Mesothelial cell of epicardium (in vitro differentiated cells): ENCODE measurements at regions not wholly inside any gene's neighbourhood (a gene's known extent, or its start where the extent isn't known, plus 50 kb on each side); places are given as distances from the start of the nearest gene placed in this dataset.

Source experiments
- DNase-seq, 2 experiments: peaks; one replicate each; pipeline ENCODE4 v3.0.0; 2021; ENCODE audit warnings: low spot score in 2 of 2; ENCODE audit not compliant: unreplicated experiment in 2 of 2
- H3K27ac Mint-ChIP-seq: 2 replicates; pipeline ENCODE4 v1.8.0; 2021; ENCODE audit warnings: mixed read lengths
- H3K27me3 Mint-ChIP-seq: 2 replicates; pipeline ENCODE4 v1.8.0; 2021; ENCODE audit warnings: low read depth, mixed read lengths
- H3K36me3 Mint-ChIP-seq: 2 replicates; pipeline ENCODE4 v1.8.0; 2021; ENCODE audit warnings: mixed read lengths
- H3K4me1 Mint-ChIP-seq: 2 replicates; pipeline ENCODE4 v1.8.0; 2021; ENCODE audit warnings: mixed read lengths
- H3K4me3 Mint-ChIP-seq: 2 replicates; pipeline ENCODE4 v1.8.0; 2021; ENCODE audit warnings: mild to moderate bottlenecking, moderate library complexity, mixed read lengths
- H3K9me3 Mint-ChIP-seq: 2 replicates; pipeline ENCODE4 v1.8.0; 2021; ENCODE audit warnings: mixed read lengths
- TF ChIP-seq, protein P1 (sequence below): fragments of 200-600 bp; sonication (generic); IDR thresholded peaks from one replicate; pipeline ENCODE4 v1.5.0; 2021; ENCODE audit warnings: antibody characterized with exemption; ENCODE audit not compliant: unreplicated experiment

GRCh38 chr18:38963943-38964660, 1398.5 kb upstream of the CELF4 start:
- no peak overlapping the region for H3K4me3 Mint-ChIP-seq
- no peak for DNase-seq
- H3K27me3 Mint-ChIP-seq, result no peaks in the 10 kb centered on the region
- no peaks in the 10 kb centered on the region for H3K4me1 Mint-ChIP-seq
- H3K36me3 Mint-ChIP-seq, result no peaks in the 10 kb centered on the region
- H3K9me3 Mint-ChIP-seq, result no peaks in the 10 kb centered on the region
- TF ChIP-seq, protein P1, sequence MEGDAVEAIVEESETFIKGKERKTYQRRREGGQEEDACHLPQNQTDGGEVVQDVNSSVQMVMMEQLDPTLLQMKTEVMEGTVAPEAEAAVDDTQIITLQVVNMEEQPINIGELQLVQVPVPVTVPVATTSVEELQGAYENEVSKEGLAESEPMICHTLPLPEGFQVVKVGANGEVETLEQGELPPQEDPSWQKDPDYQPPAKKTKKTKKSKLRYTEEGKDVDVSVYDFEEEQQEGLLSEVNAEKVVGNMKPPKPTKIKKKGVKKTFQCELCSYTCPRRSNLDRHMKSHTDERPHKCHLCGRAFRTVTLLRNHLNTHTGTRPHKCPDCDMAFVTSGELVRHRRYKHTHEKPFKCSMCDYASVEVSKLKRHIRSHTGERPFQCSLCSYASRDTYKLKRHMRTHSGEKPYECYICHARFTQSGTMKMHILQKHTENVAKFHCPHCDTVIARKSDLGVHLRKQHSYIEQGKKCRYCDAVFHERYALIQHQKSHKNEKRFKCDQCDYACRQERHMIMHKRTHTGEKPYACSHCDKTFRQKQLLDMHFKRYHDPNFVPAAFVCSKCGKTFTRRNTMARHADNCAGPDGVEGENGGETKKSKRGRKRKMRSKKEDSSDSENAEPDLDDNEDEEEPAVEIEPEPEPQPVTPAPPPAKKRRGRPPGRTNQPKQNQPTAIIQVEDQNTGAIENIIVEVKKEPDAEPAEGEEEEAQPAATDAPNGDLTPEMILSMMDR, result no peak
- H3K27ac Mint-ChIP-seq, result no peak overlapping the region

DNA sequence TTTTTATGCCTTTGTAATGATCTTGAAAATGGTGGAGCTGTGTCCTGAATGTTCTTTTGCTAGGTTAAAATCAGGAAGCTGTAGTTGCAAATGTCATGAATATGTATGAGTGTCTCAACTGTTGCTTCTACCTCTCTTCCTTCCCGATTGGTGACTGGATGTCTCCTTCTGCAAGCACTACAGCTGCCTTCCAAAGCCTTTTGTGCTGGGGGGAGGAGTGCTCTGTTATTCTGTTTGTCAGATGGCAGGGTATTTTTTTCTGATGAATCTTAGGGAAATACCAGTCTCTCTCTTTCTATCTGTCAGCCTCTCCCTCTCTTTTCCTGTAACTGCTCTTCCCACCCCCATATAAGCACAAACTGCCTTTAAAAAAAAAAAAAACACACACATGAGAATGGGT, 1396.3 kb upstream of the CELF4 start:
- H3K4me1 Mint-ChIP-seq, result no peaks in the 10 kb centered on the region

DNA sequence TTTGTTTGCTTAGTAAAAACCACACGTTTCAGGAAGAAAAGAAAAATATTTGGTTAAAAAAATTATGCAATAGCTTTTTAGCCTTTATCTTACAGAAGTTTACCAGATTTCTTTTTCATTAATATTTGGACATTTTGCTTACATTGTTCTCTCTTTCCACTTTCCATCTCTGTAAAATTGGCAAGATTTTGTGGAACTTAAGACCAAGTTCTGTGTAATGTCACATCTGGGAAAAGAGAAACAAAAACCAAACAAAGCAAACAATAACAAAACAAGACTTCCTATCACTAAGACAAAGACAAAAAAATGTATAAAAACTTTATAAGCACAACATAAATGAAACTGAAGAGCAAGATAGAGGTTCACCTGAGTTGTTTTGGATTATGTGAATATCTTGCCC, 1392.1 kb upstream of the CELF4 start:
- TF ChIP-seq, protein P1, result no peak
- Mint-ChIP-seq H3K36me3 (no peaks in the 10 kb centered on the region), H3K27ac (no peak overlapping the region), H3K4me1 (no peaks in the 10 kb centered on the region), H3K27me3 (no peaks in the 10 kb centered on the region), H3K4me3 (no peak overlapping the region), H3K9me3 (no peaks in the 10 kb centered on the region)
- DNase-seq, result no peak

More for the DNA sequence above, 1396.3 kb upstream of the CELF4 start:
- no peaks in the 10 kb centered on the region for H3K36me3 Mint-ChIP-seq
- no peak overlapping the region for H3K4me3 Mint-ChIP-seq
- H3K9me3 Mint-ChIP-seq, result no peaks in the 10 kb centered on the region
- no peak overlapping the region for H3K27ac Mint-ChIP-seq
- TF ChIP-seq, protein P1, result no peak
- DNase-seq, result no peak
- no peaks in the 10 kb centered on the region for H3K27me3 Mint-ChIP-seq

- H3K4me1 Mint-ChIP-seq, result no peaks in the 10 kb centered on the region
- no peak for DNase-seq
- no peak overlapping the region for H3K4me3 Mint-ChIP-seq
- TF ChIP-seq, protein P1, result no peak
- no peaks in the 10 kb centered on the region for H3K27me3 Mint-ChIP-seq
- H3K36me3 Mint-ChIP-seq, result no peaks in the 10 kb centered on the region
- no peak overlapping the region for H3K27ac Mint-ChIP-seq
- no peaks in the 10 kb centered on the region for H3K9me3 Mint-ChIP-seq
Measured at GRCh38 chr18:38956068-38956467, 1390.5 kb upstream of the CELF4 start.

DNA sequence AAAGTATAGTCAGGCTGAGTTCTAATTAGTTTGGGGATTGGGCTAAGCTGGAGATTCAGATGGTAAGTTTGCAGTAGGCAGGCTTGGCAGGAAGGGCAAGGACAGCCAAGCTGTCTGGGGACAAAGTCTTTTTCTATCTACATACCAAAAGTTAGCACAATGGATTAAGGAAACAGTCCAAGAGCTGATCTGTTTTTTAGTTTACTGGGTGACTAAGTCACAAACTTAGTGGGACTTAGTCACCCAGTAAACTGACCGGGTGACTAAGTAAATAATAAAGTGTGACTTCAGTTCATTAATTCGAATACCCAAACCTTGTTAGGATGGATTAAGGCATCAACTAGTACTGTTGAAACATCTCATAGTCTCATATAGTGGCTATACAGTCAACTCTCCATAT, 1386.0 kb upstream of the CELF4 start:
- H3K4me1 Mint-ChIP-seq, result no peaks in the 10 kb centered on the region
- H3K4me3 Mint-ChIP-seq, result no peak overlapping the region

More for the DNA sequence above, 1386.0 kb upstream of the CELF4 start:
- TF ChIP-seq, protein P1, result no peak
- no peak for DNase-seq
- H3K27ac Mint-ChIP-seq, result no peak overlapping the region
- H3K27me3 Mint-ChIP-seq, result no peaks in the 10 kb centered on the region
- H3K9me3 Mint-ChIP-seq, result no peaks in the 10 kb centered on the region
- no peaks in the 10 kb centered on the region for H3K36me3 Mint-ChIP-seq
